Upper lobe of left lung (tissue), 4 donors: ENCODE measurements at regions not wholly inside any gene's neighbourhood (a gene's known extent, or its start where the extent isn't known, plus 50 kb on each side); places are given as distances from the start of the nearest gene placed in this dataset.

ENCODE experiments used
- CTCF ChIP-seq, 6 experiments: fragments of 450-650 bp in 4 of 6; fragments of 200-600 bp in 2 of 6; sonication (generic) in 2 of 6; IDR thresholded peaks; one replicate each; pipeline ENCODE4 v1.5.1; 2016 to 2019; ENCODE audit warnings: antibody characterized with exemption in 6 of 6
- POLR2A ChIP-seq, 4 donors: fragments of 450-650 bp; IDR thresholded peaks; one replicate each; pipeline ENCODE4 v1.5.1; 2016 to 2017; ENCODE audit warnings: antibody characterized with exemption in 4 of 4, mild to moderate bottlenecking in 2 of 4
- POLR2AphosphoS5 ChIP-seq, 2 donors: sonication (generic); formaldehyde crosslinking; IDR thresholded peaks; one replicate each; pipeline ENCODE4 v1.5.1; 2017; ENCODE audit warnings: antibody characterized with exemption in 2 of 2

GRCh38 chr5:28110781-28111180 lies 1072.4 kb upstream of the CDH9 start:
- TF ChIP-seq CTCF (IDR thresholded peaks at IDR 0.05) = no peak
- no peak for TF ChIP-seq POLR2AphosphoS5 (IDR thresholded peaks at IDR 0.05)
- no peak for TF ChIP-seq POLR2A (IDR thresholded peaks at IDR 0.05)
